Neural cell (in vitro differentiated cells): ENCODE measurements at regions not wholly inside any gene's neighbourhood (a gene's known extent, or its start where the extent isn't known, plus 50 kb on each side); places are given as distances from the start of the nearest gene placed in this dataset.

ENCODE experiments used
- CTCF ChIP-seq: fragments of 450-650 bp; IDR thresholded peaks from 2 replicates; pipeline ENCODE4 v1.5.1; 2014; ENCODE audit warnings: antibody characterized with exemption, mild to moderate bottlenecking, moderate library complexity; ENCODE audit not compliant: poor library complexity, severe bottlenecking
- RAD21 ChIP-seq: fragments of 450-650 bp; conservative IDR thresholded peaks from 2 replicates; pipeline ENCODE4 v1.6.1; 2014; ENCODE audit warnings: antibody characterized with exemption, mild to moderate bottlenecking, moderate library complexity

- TF ChIP-seq CTCF (no peak), RAD21 (no peak)
Measured at GRCh38 chr2:9685637-9686036, 54.8 kb upstream of the YWHAQ start.
